GM23338 (cell line): ENCODE measurements at regions not wholly inside any gene's neighbourhood (a gene's known extent, or its start where the extent isn't known, plus 50 kb on each side); places are given as distances from the start of the nearest gene placed in this dataset.

Experiments used
- ATAC-seq: fragments of 200-7000 bp; cut with Tn5 transposase; 3 replicates; pipeline ENCODE4 v1.9.1; 2020
- DNase-seq: peaks from one replicate; pipeline ENCODE4 v3.0.0-alpha.2; 2015; ENCODE audit warnings: low spot score
- H2AFZ ChIP-seq: fragments of 200-600 bp; sonication (generic); 2 replicates; pipeline ENCODE4 v1.8.0; 2016; ENCODE audit warnings: antibody characterized with exemption, mild to moderate bottlenecking, moderate library complexity
- H3F3A ChIP-seq: fragments of 200-600 bp; sonication (generic); replicated peaks from 2 replicates; pipeline ENCODE4 v1.8.0; 2017; ENCODE audit warnings: antibody characterized with exemption, mixed run types, low read depth
- H3K27ac ChIP-seq: fragments of 200-600 bp; sonication (generic); 2 replicates; pipeline ENCODE4 v1.6.1; 2016; ENCODE audit warnings: low read depth
- H3K27me3 ChIP-seq: fragments of 200-600 bp; sonication (generic); 2 replicates; pipeline ENCODE4 v1.8.0; 2016; ENCODE audit warnings: mild to moderate bottlenecking, mixed run types, moderate library complexity; ENCODE audit not compliant: insufficient read depth
- H3K36me3 ChIP-seq: fragments of 200-600 bp; sonication (generic); 2 replicates; pipeline ENCODE4 v1.8.0; 2016; ENCODE audit warnings: mild to moderate bottlenecking; ENCODE audit not compliant: insufficient read depth
- H3K4me1 ChIP-seq: fragments of 200-600 bp; sonication (generic); 2 replicates; pipeline ENCODE4 v1.8.0; 2016; ENCODE audit warnings: mild to moderate bottlenecking, moderate library complexity; ENCODE audit not compliant: insufficient read depth
- H3K4me2 ChIP-seq: fragments of 200-600 bp; sonication (generic); 2 replicates; pipeline ENCODE4 v1.7.1; 2017; ENCODE audit warnings: mixed run types
- H3K4me3 ChIP-seq: fragments of 200-600 bp; sonication (generic); 2 replicates; pipeline ENCODE4 v1.6.1; 2016; ENCODE audit warnings: mixed run types
- H3K79me2 ChIP-seq: fragments of 200-600 bp; sonication (generic); replicated peaks from 2 replicates; pipeline ENCODE4 v1.8.0; 2017; ENCODE audit warnings: mild to moderate bottlenecking; ENCODE audit not compliant: insufficient read depth
- H3K9me2 ChIP-seq: fragments of 200-600 bp; sonication (generic); 2 replicates; pipeline ENCODE4 v1.8.0; 2017; ENCODE audit not compliant: insufficient read depth
- H4K20me1 ChIP-seq: fragments of 200-600 bp; sonication (generic); replicated peaks from 2 replicates; pipeline ENCODE4 v1.8.0; 2017; ENCODE audit warnings: mild to moderate bottlenecking; ENCODE audit not compliant: insufficient read depth
- H3K27ac Mint-ChIP-seq: 2 replicates; pipeline ENCODE4 v1.8.0; 2020; ENCODE audit warnings: inconsistent platforms, mild to moderate bottlenecking, moderate library complexity, mixed read lengths
- H3K27me3 Mint-ChIP-seq: 3 replicates; pipeline ENCODE4 v1.8.0; 2022; ENCODE audit warnings: low read depth, mild to moderate bottlenecking, moderate library complexity, mixed read lengths, inconsistent platforms; ENCODE audit not compliant: insufficient read depth, poor library complexity
- H3K36me3 Mint-ChIP-seq: 3 replicates; pipeline ENCODE4 v1.8.0; 2021; ENCODE audit warnings: low read depth, mild to moderate bottlenecking, inconsistent platforms, moderate library complexity, mixed read lengths
- H3K4me1 Mint-ChIP-seq: 3 replicates; pipeline ENCODE4 v1.8.0; 2020; ENCODE audit warnings: mild to moderate bottlenecking, inconsistent platforms, mixed read lengths
- H3K4me3 Mint-ChIP-seq: 3 replicates; pipeline ENCODE4 v1.8.0; 2021; ENCODE audit warnings: moderate library complexity, mild to moderate bottlenecking, inconsistent platforms, mixed read lengths
- H3K9me3 Mint-ChIP-seq: 3 replicates; pipeline ENCODE4 v1.8.0; 2020; ENCODE audit warnings: moderate library complexity, mild to moderate bottlenecking, inconsistent platforms, mixed read lengths
- CREB1 ChIP-seq: fragments of 250-450 bp; sonication (Bioruptor Pico); IDR thresholded peaks from 2 replicates; pipeline ENCODE4 v1.5.0; 2020; ENCODE audit warnings: low read depth, mild to moderate bottlenecking, moderate library complexity
- CTCF ChIP-seq, 2 experiments: fragments of 200-600 bp in 1 of 2; sonication (generic) in 1 of 2; conservative IDR thresholded peaks; 2 replicates each; pipeline versions ENCODE4 v1.5.1 to v1.6.1; 2016 to 2017; ENCODE audit warnings: antibody characterized with exemption in 2 of 2, low read depth in 2 of 2, mild to moderate bottlenecking in 2 of 2, moderate library complexity in 1 of 2
- ETS1 ChIP-seq: IDR thresholded peaks from 2 replicates; pipeline ENCODE4 v1.6.1; 2016; ENCODE audit warnings: antibody characterized with exemption
- EZH2 ChIP-seq: fragments of 200-600 bp; sonication (generic); IDR thresholded peaks from one replicate; pipeline ENCODE4 v1.8.0; 2017; ENCODE audit warnings: antibody characterized with exemption, mild to moderate bottlenecking, low read depth; ENCODE audit not compliant: unreplicated experiment
- EZH2phosphoT487 ChIP-seq: fragments of 200-600 bp; sonication (generic); IDR thresholded peaks from one replicate; pipeline ENCODE4 v1.8.1; 2018; ENCODE audit warnings: antibody characterized with exemption; ENCODE audit not compliant: unreplicated experiment
- JUNB ChIP-seq: IDR thresholded peaks from one replicate; pipeline ENCODE4 v1.6.1; 2016; ENCODE audit warnings: antibody characterized with exemption; ENCODE audit not compliant: unreplicated experiment
- NANOG ChIP-seq: IDR thresholded peaks from 2 replicates; pipeline ENCODE4 v1.6.1; 2016; ENCODE audit warnings: antibody characterized with exemption, borderline replicate concordance
- POLR2AphosphoS5 ChIP-seq: IDR thresholded peaks from 2 replicates; pipeline ENCODE4 v1.6.1; 2016; ENCODE audit warnings: antibody characterized with exemption, low read depth
- REST ChIP-seq: IDR thresholded peaks from one replicate; pipeline ENCODE4 v1.6.1; 2018; ENCODE audit warnings: antibody characterized with exemption; ENCODE audit not compliant: unreplicated experiment
- STAT1 ChIP-seq: IDR thresholded peaks from one replicate; pipeline ENCODE4 v1.6.1; 2016; ENCODE audit warnings: antibody characterized with exemption; ENCODE audit not compliant: unreplicated experiment
- ZNF114 ChIP-seq: fragments of 250-450 bp; sonication (Bioruptor Pico); IDR thresholded peaks from 2 replicates; pipeline ENCODE4 v1.5.0; 2020; ENCODE audit warnings: mild to moderate bottlenecking, moderate library complexity
- ZNF331 ChIP-seq: fragments of 250-450 bp; sonication (Bioruptor Pico); IDR thresholded peaks from 2 replicates; pipeline ENCODE4 v1.5.0; 2020; ENCODE audit warnings: low read depth, mild to moderate bottlenecking, moderate library complexity
- ZNF462 ChIP-seq: fragments of 250-450 bp; sonication (Bioruptor Pico); IDR thresholded peaks from 2 replicates; pipeline ENCODE4 v1.5.0; 2020; ENCODE audit warnings: mild to moderate bottlenecking, moderate library complexity

GRCh38 chr1:29682919-29683295, 446.6 kb downstream of the PTPRU start:
- Histone ChIP-seq H3K27ac (no peak overlapping the region), H3K9me2 (no peaks in the 10 kb centered on the region), H3K79me2 (no peaks in the 10 kb centered on the region), H3K4me3 (no peak overlapping the region), H3K4me1 (peaks cover 7% of the 10 kb centered on the region), H3K27me3 (no peaks in the 10 kb centered on the region), H2AFZ (peak overlapping the region; percentile 75; the same call in 1 of the 2 replicates), H3K36me3 (no peaks in the 10 kb centered on the region), H3F3A (no peaks in the 10 kb centered on the region), H3K4me2 (no peak overlapping the region), H4K20me1 (no peaks in the 10 kb centered on the region)
- Mint-ChIP-seq H3K36me3 (0 out of 3 replicates have a peak, but pooled peaks cover 4% of the 10 kb centered on the region), H3K9me3 (peaks cover 14% of the 10 kb centered on the region; the same call in 2 of the 3 replicates), H3K4me1 (peaks cover 13% of the 10 kb centered on the region), H3K27me3 (no peaks in the 10 kb centered on the region), H3K4me3 (no peak overlapping the region), H3K27ac (no peak overlapping the region)
- ATAC-seq (no peak), DNase-seq (no peak)
- TF ChIP-seq EZH2phosphoT487, result no peak
- TF ChIP-seq ZNF114 (CRISPR knock-in tag), result no peak
- no peak for TF ChIP-seq STAT1
- no peak for TF ChIP-seq POLR2AphosphoS5
- TF ChIP-seq ZNF462 (CRISPR knock-in tag), result no peak
- no peak for TF ChIP-seq ETS1
- no peak for TF ChIP-seq NANOG
- TF ChIP-seq CREB1 (CRISPR knock-in tag), result no peak
- no peak for TF ChIP-seq EZH2
- TF ChIP-seq REST, result no peak
- no peak for TF ChIP-seq JUNB
- TF ChIP-seq CTCF (conservative IDR thresholded peaks at IDR 0.05; ENCODE audit: low read depth in 2 of 2), result no peak
- TF ChIP-seq ZNF331 (CRISPR knock-in tag), result no peak
